ENCODE measurements at regions not wholly inside any gene's neighbourhood (a gene's known extent, or its start where the extent isn't known, plus 50 kb on each side); places are given as distances from the start of the nearest gene placed in this dataset.

GRCh38 chr10:108082596-108082995, 918.1 kb upstream of the SORCS1 start:
- TF ChIP-seq EZH2 (IDR thresholded peaks at IDR 0.05; ENCODE audit: insufficient read depth, poor library complexity, severe bottlenecking) (no peak), EZH2phosphoT487 (IDR thresholded peaks at IDR 0.05; ENCODE audit: insufficient read depth, low read depth) (no peak)

All from GM23248 (cell line).